ENCODE measurements at regions not wholly inside any gene's neighbourhood (a gene's known extent, or its start where the extent isn't known, plus 50 kb on each side); places are given as distances from the start of the nearest gene placed in this dataset.

DNA sequence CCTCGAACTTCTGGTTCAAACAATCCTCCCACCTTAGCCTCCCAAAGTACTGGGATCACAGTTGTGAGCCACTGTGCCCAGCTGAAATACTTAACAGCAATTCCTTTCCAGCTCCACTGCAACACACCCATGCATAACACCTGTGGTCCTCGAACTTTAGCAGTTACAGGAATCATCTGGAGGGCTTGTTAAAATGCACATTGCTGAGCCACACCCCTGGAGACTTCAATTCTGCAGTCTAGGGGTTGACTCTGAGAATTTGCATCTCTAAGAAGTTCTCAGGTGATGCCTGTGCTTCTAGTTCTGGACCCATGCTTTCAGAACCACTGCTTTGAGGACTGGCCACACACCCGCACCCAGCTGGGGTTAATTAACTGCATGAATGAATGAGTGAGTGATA is 53.1 kb upstream of the UBL3 start:
- no peak for DNase-seq (ENCODE audit: low read depth in 2 of 2)

DNA sequence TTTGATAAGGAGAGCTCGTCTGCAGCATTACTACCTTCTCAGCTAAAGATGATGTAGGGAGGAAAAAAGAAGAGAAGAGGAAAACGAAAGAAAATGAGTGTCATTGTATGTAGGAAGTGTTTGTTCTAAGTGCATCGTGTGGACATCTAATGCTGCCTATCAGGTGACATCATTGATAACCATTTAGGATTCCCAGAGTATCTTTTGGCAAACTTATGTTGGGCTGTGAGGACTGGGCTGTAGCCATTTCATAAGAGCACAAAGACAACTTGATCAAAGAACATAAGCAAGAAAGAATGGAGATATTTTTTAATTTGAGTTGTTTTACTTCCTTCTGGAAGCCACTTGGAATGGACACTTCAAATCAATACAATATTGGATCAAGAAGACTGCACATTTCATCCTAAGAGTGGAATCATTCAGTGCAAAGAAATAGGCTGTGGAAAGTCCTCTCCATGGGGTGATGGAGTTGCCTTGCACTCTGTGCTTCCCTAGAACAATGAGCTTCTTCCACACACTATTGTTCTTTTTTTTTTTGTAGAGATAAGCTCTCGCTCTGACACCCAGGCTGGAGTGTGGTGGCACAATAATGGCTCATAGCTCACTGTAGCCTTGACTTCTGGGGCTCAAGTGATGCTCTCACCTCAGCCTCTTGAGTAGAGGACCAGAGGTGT is 52.4 kb upstream of the UBL3 start:
- DNase-seq (ENCODE audit: low read depth in 2 of 2) = no peak

DNA sequence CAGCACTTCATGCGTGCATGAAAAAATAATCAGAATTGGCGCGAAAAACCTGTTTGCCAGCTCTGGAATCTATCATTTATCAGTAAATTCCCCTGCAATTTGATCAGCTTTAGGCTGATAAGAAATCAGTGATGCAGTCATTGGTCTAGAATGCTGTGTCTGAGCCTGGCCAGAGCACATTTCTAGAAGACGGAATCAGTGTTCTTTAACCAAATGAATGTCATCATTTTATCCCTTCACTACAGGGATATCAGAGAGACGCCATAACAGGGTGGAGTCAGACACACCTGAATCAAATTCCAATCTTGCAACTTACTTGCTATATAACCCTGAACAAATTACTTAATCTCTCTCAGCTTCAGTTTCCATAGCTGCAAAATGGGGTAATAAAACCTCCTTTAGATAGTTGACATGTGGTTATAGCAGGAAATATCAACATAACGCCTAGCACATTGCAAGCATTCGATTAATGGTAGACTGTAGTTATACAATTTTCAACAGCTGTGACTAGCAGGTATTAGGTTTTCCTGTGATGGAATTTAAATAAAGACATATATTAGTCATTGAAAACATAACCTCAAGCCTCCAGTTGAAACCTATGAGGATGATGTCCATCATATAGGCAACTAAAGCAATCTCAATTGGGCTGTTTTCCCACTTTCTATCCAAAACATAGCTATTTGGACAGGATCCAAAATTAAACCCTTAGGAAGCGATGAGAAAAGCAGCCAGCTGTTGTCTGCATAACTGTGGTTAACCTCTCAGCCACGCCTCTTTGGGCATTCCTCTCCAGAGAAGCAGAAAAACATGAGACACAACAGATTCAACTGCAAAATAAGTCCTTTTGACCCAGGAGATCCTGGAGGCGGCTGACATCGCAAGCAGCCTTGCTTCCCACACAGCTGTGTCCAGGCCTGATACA is 51.6 kb upstream of the UBL3 start:
- no peak for DNase-seq (ENCODE audit: low read depth in 2 of 2)

Data from stimulated activated CD4-positive, alpha-beta T cell treated with anti-CD3 and anti-CD28 coated beads, Interleukin-15, amount 100 ng/mL, for 48 hours (primary cell).